HG02571 (cell line): ENCODE measurements at regions not wholly inside any gene's neighbourhood (a gene's known extent, or its start where the extent isn't known, plus 50 kb on each side); places are given as distances from the start of the nearest gene placed in this dataset.
"Not testable (repeated sequence)": the region's sequence is repeated elsewhere in the genome, so short reads cannot be mapped to it uniquely, and the experiment has no call there.

Source experiments
- ATAC-seq: cut with Tn5 transposase; IDR thresholded peaks from one replicate; pipeline ENCODE4 v1.9.1; 2021; ENCODE audit warnings: mild to moderate bottlenecking, moderate library complexity; ENCODE audit not compliant: unreplicated experiment

- no peak for ATAC-seq
These were observed 1306.6 kb downstream of the FSCB start for GRCh38 chr14:43200519-43200918.

GRCh38 chr14:43198465-43198864 is 1308.6 kb downstream of the FSCB start:
- no peak for ATAC-seq

- no peak for ATAC-seq
These were observed 1322.5 kb downstream of the FSCB start for GRCh38 chr14:43184540-43184939.

GRCh38 chr14:43183916-43184315 is 1323.2 kb downstream of the FSCB start:
- ATAC-seq: no peak

- ATAC-seq: no peak
These were observed 1331.2 kb downstream of the FSCB start for GRCh38 chr14:43175896-43176295.

- ATAC-seq: no peak
These were observed 1334.1 kb downstream of the FSCB start for GRCh38 chr14:43172899-43173548.

GRCh38 chr14:43169722-43170121 is 1337.4 kb downstream of the FSCB start:
- ATAC-seq: no peak

GRCh38 chr14:43168371-43168925 is 1338.6 kb downstream of the FSCB start:
- no peak for ATAC-seq

GRCh38 chr14:43166163-43166562 is 1340.9 kb downstream of the FSCB start:
- ATAC-seq: no peak

GRCh38 chr14:43165651-43166050 is 1341.4 kb downstream of the FSCB start:
- ATAC-seq: no peak

GRCh38 chr14:43161477-43161876 is 1345.6 kb downstream of the FSCB start:
- ATAC-seq: no peak

- ATAC-seq: no peak
These were observed 1349.4 kb downstream of the FSCB start for GRCh38 chr14:43157661-43158060.

GRCh38 chr14:43155924-43156323 is 1351.2 kb downstream of the FSCB start:
- no peak for ATAC-seq

- ATAC-seq: no peak
These were observed 1351.8 kb downstream of the FSCB start for GRCh38 chr14:43155258-43155657.

- ATAC-seq: no peak
These were observed 1359.6 kb downstream of the FSCB start for GRCh38 chr14:43147485-43147884.

- no peak for ATAC-seq
These were observed 1361.7 kb downstream of the FSCB start for GRCh38 chr14:43145361-43145760.

- ATAC-seq: no peak
These were observed 1364.0 kb downstream of the FSCB start for GRCh38 chr14:43143106-43143505.

- ATAC-seq: no peak
These were observed 1365.4 kb downstream of the FSCB start for GRCh38 chr14:43141636-43142191.

GRCh38 chr14:43140453-43140852 is 1366.6 kb downstream of the FSCB start:
- ATAC-seq: no peak

GRCh38 chr14:43135877-43136411 is 1371.1 kb downstream of the FSCB start:
- no peak for ATAC-seq

GRCh38 chr14:43132441-43132840 is 1374.6 kb downstream of the FSCB start:
- no peak for ATAC-seq

- not testable (repeated sequence) for ATAC-seq
These were observed 1378.7 kb downstream of the FSCB start for GRCh38 chr14:43128429-43128828.
